A673 (cell line): ENCODE measurements at regions not wholly inside any gene's neighbourhood (a gene's known extent, or its start where the extent isn't known, plus 50 kb on each side); places are given as distances from the start of the nearest gene placed in this dataset.
"Not testable (repeated sequence)": the region's sequence is repeated elsewhere in the genome, so short reads cannot be mapped to it uniquely, and the experiment has no call there.

Experiments used
- BruUV-seq: library from RNA; stranded (reverse); fragments of 400-500 nt; replicated peaks from 2 replicates; lab custom pipeline; 2021; lab: Mats Ljungman, UMichigan
- CTCF ChIA-PET: fragments of 300-600 bp; sonication (Branson Sonifier 250); formaldehyde crosslinking; loops from one replicate; lab custom pipeline; 2022; ENCODE audit warnings: antibody characterized with exemption; lab: Charles Lee
- POLR2A ChIA-PET: fragments of 300-600 bp; sonication (Branson Sonifier 250); formaldehyde crosslinking; loops from one replicate; lab custom pipeline; 2022; ENCODE audit warnings: antibody characterized with exemption; ENCODE audit not compliant: low non-redundant PET; lab: Charles Lee
- DNase-seq: peaks from one replicate; pipeline ENCODE4 v3.0.0-alpha.2; 2015; ENCODE audit warnings: low spot score
- H3K27ac ChIP-seq: fragments of 200-600 bp; sonication (generic); 2 replicates; pipeline ENCODE4 v1.5.1; 2016; ENCODE audit warnings: mixed run types, low read depth, mild to moderate bottlenecking, mixed read lengths, antibody characterized with exemption, low read length; ENCODE audit not compliant: poor library complexity, severe bottlenecking
- H3K27me3 ChIP-seq: fragments of 200-600 bp; sonication (generic); replicated peaks from 2 replicates; pipeline ENCODE4 v1.6.1; 2017; ENCODE audit warnings: mixed run types, low read depth, mild to moderate bottlenecking, mixed read lengths, antibody characterized with exemption, low read length; ENCODE audit not compliant: insufficient read depth, poor library complexity
- H3K36me3 ChIP-seq: fragments of 200-600 bp; sonication (generic); 2 replicates; pipeline ENCODE4 v1.6.1; 2016; ENCODE audit warnings: mixed run types, mild to moderate bottlenecking, mixed read lengths, antibody characterized with exemption, low read length; ENCODE audit not compliant: insufficient read depth, poor library complexity, severe bottlenecking
- H3K4me1 ChIP-seq: fragments of 200-600 bp; sonication (generic); 2 replicates; pipeline ENCODE4 v1.6.1; 2017; ENCODE audit warnings: mixed run types, mild to moderate bottlenecking, mixed read lengths, antibody characterized with exemption, low read length; ENCODE audit not compliant: insufficient read depth, poor library complexity, severe bottlenecking
- H3K4me3 ChIP-seq: fragments of 200-600 bp; sonication (generic); 2 replicates; pipeline ENCODE4 v1.5.1; 2016; ENCODE audit warnings: low read depth, mixed run types, mild to moderate bottlenecking, mixed read lengths, low read length; ENCODE audit not compliant: poor library complexity, severe bottlenecking
- H3K9me3 ChIP-seq: fragments of 200-600 bp; sonication (generic); 2 replicates; pipeline ENCODE4 v1.6.1; 2016; ENCODE audit warnings: mixed run types, low read depth, mild to moderate bottlenecking, mixed read lengths, antibody characterized with exemption, low read length; ENCODE audit not compliant: poor library complexity, severe bottlenecking
- CTCF ChIP-seq: fragments of 300-800, 200-600 bp; sonication (generic); conservative IDR thresholded peaks from 2 replicates; pipeline ENCODE4 v1.5.1; 2017; ENCODE audit warnings: low read depth, mild to moderate bottlenecking, antibody characterized with exemption, low read length, moderate library complexity, mixed read lengths
- EZH2 ChIP-seq: fragments of 200-600 bp; sonication (generic); IDR thresholded peaks from 2 replicates; pipeline ENCODE4 v1.6.1; 2017; ENCODE audit warnings: borderline replicate concordance, low read depth, mild to moderate bottlenecking, mixed read lengths, antibody characterized with exemption, low read length; ENCODE audit not compliant: poor library complexity, severe bottlenecking
- intact Hi-C: fragments of 100-400 bp; cut with micrococcal nuclease; formaldehyde crosslinking; loops from one replicate; pipeline ENCODE4 v1.10.0; 2022; ENCODE audit not compliant: unreplicated experiment

GRCh38 chr6:121682666-121683065 lies 247.2 kb downstream of the GJA1 start:
- POLR2A ChIA-PET: no interaction called here
- TF ChIP-seq EZH2: no peak
- TF ChIP-seq CTCF: no peak
- intact Hi-C loops: no loop called here
- no peaks in the 10 kb centered on the region for H3K4me1 ChIP-seq
- CTCF ChIA-PET: no interaction called here
- DNase-seq: no peak
- no peaks in the 10 kb centered on the region for H3K27me3 ChIP-seq
- H3K9me3 ChIP-seq: no peaks in the 10 kb centered on the region
- no peaks in the 10 kb centered on the region for H3K36me3 ChIP-seq
- no TSS peak for BruUV-seq
- no peak overlapping the region for H3K27ac ChIP-seq
- no peak overlapping the region for H3K4me3 ChIP-seq

- intact Hi-C loops, H3K27ac ChIP-seq, POLR2A ChIA-PET, BruUV-seq, H3K36me3 ChIP-seq, H3K4me1 ChIP-seq, H3K9me3 ChIP-seq, H3K4me3 ChIP-seq, H3K27me3 ChIP-seq, CTCF ChIA-PET, DNase-seq: not testable (repeated sequence)
Measured at GRCh38 chr6:121685806-121686205, 250.4 kb downstream of the GJA1 start.

GRCh38 chr6:121686611-121687023 lies 251.2 kb downstream of the GJA1 start:
- BruUV-seq: no TSS peak
- Histone ChIP-seq H3K36me3 (no peaks in the 10 kb centered on the region), H3K27ac (no peak overlapping the region), H3K27me3 (no peaks in the 10 kb centered on the region), H3K9me3 (no peaks in the 10 kb centered on the region), H3K4me3 (no peak overlapping the region), H3K4me1 (no peaks in the 10 kb centered on the region)
- TF ChIP-seq EZH2 (no peak), CTCF (no peak)
- intact Hi-C loops: no loop called here
- POLR2A ChIA-PET: no interaction called here
- CTCF ChIA-PET: no interaction called here
- DNase-seq: no peak

GRCh38 chr6:121688974-121689373 lies 253.5 kb downstream of the GJA1 start:
- intact Hi-C loops: no loop called here
- Histone ChIP-seq H3K27ac (no peak overlapping the region), H3K9me3 (no peaks in the 10 kb centered on the region), H3K27me3 (no peaks in the 10 kb centered on the region), H3K4me1 (no peaks in the 10 kb centered on the region), H3K36me3 (no peaks in the 10 kb centered on the region), H3K4me3 (no peak overlapping the region)
- no TSS peak for BruUV-seq
- CTCF ChIA-PET: no interaction called here
- TF ChIP-seq CTCF (no peak), EZH2 (no peak)
- POLR2A ChIA-PET: no interaction called here
- no peak for DNase-seq
